IPS-18c (cell line): ENCODE measurements at regions not wholly inside any gene's neighbourhood (a gene's known extent, or its start where the extent isn't known, plus 50 kb on each side); places are given as distances from the start of the nearest gene placed in this dataset.

Experiments used
- H3K4me3 ChIP-seq: 2 replicates; pipeline ENCODE4 v1.7.0; 2013; ENCODE audit warnings: low read depth, mild to moderate bottlenecking, low read length, moderate library complexity; ENCODE audit not compliant: insufficient read depth
- H3K9me3 ChIP-seq: one replicate; pipeline ENCODE4 v1.6.1; 2013; ENCODE audit warnings: mild to moderate bottlenecking, low read length, moderate library complexity; ENCODE audit not compliant: control insufficient read depth, insufficient read depth

- H3K9me3 ChIP-seq, result no peaks in the 10 kb centered on the region
- no peak overlapping the region for H3K4me3 ChIP-seq
These were observed 78.5 kb upstream of the FRMD1 start for GRCh38 chr6:168157272-168158212.

GRCh38 chr6:168156742-168157265 lies 77.8 kb upstream of the FRMD1 start:
- no peaks in the 10 kb centered on the region for H3K9me3 ChIP-seq
- no peak overlapping the region for H3K4me3 ChIP-seq

- no peak overlapping the region for H3K4me3 ChIP-seq
- H3K9me3 ChIP-seq, result no peaks in the 10 kb centered on the region
These were observed 77.1 kb upstream of the FRMD1 start for GRCh38 chr6:168155821-168156741.

GRCh38 chr6:168155193-168155592 lies 76.2 kb upstream of the FRMD1 start:
- no peak overlapping the region for H3K4me3 ChIP-seq
- no peaks in the 10 kb centered on the region for H3K9me3 ChIP-seq

GRCh38 chr6:168154263-168154917 lies 75.4 kb upstream of the FRMD1 start:
- Histone ChIP-seq H3K9me3 (no peaks in the 10 kb centered on the region), H3K4me3 (no peak overlapping the region)

- no peak overlapping the region for H3K4me3 ChIP-seq
- H3K9me3 ChIP-seq, result no peaks in the 10 kb centered on the region
These were observed 74.5 kb upstream of the FRMD1 start for GRCh38 chr6:168153553-168153952.

- Histone ChIP-seq H3K9me3 (no peaks in the 10 kb centered on the region), H3K4me3 (no peak overlapping the region)
These were observed 74.0 kb upstream of the FRMD1 start for GRCh38 chr6:168152980-168153379.

- H3K4me3 ChIP-seq, result no peak overlapping the region
- H3K9me3 ChIP-seq, result no peaks in the 10 kb centered on the region
These were observed 73.4 kb upstream of the FRMD1 start for GRCh38 chr6:168152306-168152963.

GRCh38 chr6:168150551-168151320 lies 71.7 kb upstream of the FRMD1 start:
- no peak overlapping the region for H3K4me3 ChIP-seq
- no peaks in the 10 kb centered on the region for H3K9me3 ChIP-seq

GRCh38 chr6:168149015-168149414 lies 70.0 kb upstream of the FRMD1 start:
- Histone ChIP-seq H3K4me3 (no peak overlapping the region), H3K9me3 (no peaks in the 10 kb centered on the region)

GRCh38 chr6:168148231-168148849 lies 69.3 kb upstream of the FRMD1 start:
- H3K4me3 ChIP-seq, result no peak overlapping the region
- no peaks in the 10 kb centered on the region for H3K9me3 ChIP-seq

- no peaks in the 10 kb centered on the region for H3K9me3 ChIP-seq
These were observed 68.3 kb upstream of the FRMD1 start for GRCh38 chr6:168147205-168147738.

GRCh38 chr6:168145747-168146596 lies 67.0 kb upstream of the FRMD1 start:
- H3K9me3 ChIP-seq, result no peaks in the 10 kb centered on the region

More at GRCh38 chr6:168147205-168147738, 68.3 kb upstream of the FRMD1 start:
- H3K4me3 ChIP-seq, result no peak overlapping the region

GRCh38 chr6:168139121-168139520 lies 60.1 kb upstream of the FRMD1 start:
- no peaks in the 10 kb centered on the region for H3K9me3 ChIP-seq
- H3K4me3 ChIP-seq, result no peak overlapping the region

More at GRCh38 chr6:168145747-168146596, 67.0 kb upstream of the FRMD1 start:
- no peak overlapping the region for H3K4me3 ChIP-seq

- no peaks in the 10 kb centered on the region for H3K9me3 ChIP-seq
- no peak overlapping the region for H3K4me3 ChIP-seq
These were observed 59.4 kb upstream of the FRMD1 start for GRCh38 chr6:168138436-168138835.
